ENCODE measurements at regions not wholly inside any gene's neighbourhood (a gene's known extent, or its start where the extent isn't known, plus 50 kb on each side); places are given as distances from the start of the nearest gene placed in this dataset.
"Not testable (repeated sequence)": the region's sequence is repeated elsewhere in the genome, so short reads cannot be mapped to it uniquely, and the experiment has no call there.

DNA sequence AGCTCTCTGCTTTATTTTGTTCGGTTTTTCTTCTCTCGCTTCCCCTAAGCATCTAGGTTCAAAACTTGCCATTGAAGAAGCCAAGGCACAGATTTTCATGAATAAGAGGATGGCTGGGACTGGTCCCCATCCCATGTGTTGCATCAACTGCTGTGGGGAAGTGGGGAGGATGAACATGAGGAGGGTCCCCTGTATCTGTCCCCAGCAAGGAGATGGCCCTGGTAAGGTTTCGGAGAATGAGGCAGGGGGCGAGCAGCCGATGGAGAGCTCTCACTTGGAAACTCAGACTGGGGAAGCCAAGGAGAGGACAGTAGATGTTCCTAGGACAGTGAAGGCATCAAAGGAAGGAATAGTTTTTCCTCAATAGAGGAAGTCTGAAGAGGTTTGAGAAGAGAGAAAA lies 142.0 kb upstream of the ATP2B2 start:
- Histone ChIP-seq H3K27me3 (ENCODE audit: insufficient read depth, low read length) (peaks cover 5% of the 10 kb centered on the region), H3K4me3 (ENCODE audit: insufficient read depth, low read depth, low read length) (no peak overlapping the region), H3K9me3 (ENCODE audit: insufficient read depth, low read depth, low read length) (no peaks in the 10 kb centered on the region), H2AFZ (ENCODE audit: low read depth, low read length) (no peak overlapping the region), H3K4me2 (ENCODE audit: low read length) (no peak overlapping the region), H3K27ac (ENCODE audit: low read depth, low read length) (no peak overlapping the region), H3K36me3 (ENCODE audit: insufficient read depth, low read length) (no peaks in the 10 kb centered on the region), H3K9ac (ENCODE audit: low read length) (no peak overlapping the region), H4K20me1 (ENCODE audit: insufficient read depth, low read length) (no peaks in the 10 kb centered on the region), H3K4me1 (ENCODE audit: insufficient read depth, low read length) (no peaks in the 10 kb centered on the region), H3K79me2 (ENCODE audit: insufficient read depth, low read length) (no peaks in the 10 kb centered on the region)
- Mint-ChIP-seq H3K36me3 (ENCODE audit: low read depth, unreplicated experiment) (no peaks in the 10 kb centered on the region), H3K4me3 (ENCODE audit: unreplicated experiment) (no peak overlapping the region), H3K9me3 (ENCODE audit: unreplicated experiment) (peaks cover 2% of the 10 kb centered on the region), H3K4me1 (ENCODE audit: low read depth, unreplicated experiment) (no peaks in the 10 kb centered on the region), H3K27me3 (ENCODE audit: low read depth, unreplicated experiment) (peaks cover 21% of the 10 kb centered on the region), H3K27ac (ENCODE audit: unreplicated experiment) (no peak overlapping the region)
- FAIRE-seq = no peak
- DNase-seq (ENCODE audit: low read depth) = no peak
- no peak for TF ChIP-seq EZH2 (IDR thresholded peaks at IDR 0.05; ENCODE audit: insufficient read depth, low read length)
- TF ChIP-seq, protein P1, sequence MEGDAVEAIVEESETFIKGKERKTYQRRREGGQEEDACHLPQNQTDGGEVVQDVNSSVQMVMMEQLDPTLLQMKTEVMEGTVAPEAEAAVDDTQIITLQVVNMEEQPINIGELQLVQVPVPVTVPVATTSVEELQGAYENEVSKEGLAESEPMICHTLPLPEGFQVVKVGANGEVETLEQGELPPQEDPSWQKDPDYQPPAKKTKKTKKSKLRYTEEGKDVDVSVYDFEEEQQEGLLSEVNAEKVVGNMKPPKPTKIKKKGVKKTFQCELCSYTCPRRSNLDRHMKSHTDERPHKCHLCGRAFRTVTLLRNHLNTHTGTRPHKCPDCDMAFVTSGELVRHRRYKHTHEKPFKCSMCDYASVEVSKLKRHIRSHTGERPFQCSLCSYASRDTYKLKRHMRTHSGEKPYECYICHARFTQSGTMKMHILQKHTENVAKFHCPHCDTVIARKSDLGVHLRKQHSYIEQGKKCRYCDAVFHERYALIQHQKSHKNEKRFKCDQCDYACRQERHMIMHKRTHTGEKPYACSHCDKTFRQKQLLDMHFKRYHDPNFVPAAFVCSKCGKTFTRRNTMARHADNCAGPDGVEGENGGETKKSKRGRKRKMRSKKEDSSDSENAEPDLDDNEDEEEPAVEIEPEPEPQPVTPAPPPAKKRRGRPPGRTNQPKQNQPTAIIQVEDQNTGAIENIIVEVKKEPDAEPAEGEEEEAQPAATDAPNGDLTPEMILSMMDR (IDR thresholded peaks at IDR 0.05; ENCODE audit: insufficient read depth, low read depth, low read length) = no peak

DNA sequence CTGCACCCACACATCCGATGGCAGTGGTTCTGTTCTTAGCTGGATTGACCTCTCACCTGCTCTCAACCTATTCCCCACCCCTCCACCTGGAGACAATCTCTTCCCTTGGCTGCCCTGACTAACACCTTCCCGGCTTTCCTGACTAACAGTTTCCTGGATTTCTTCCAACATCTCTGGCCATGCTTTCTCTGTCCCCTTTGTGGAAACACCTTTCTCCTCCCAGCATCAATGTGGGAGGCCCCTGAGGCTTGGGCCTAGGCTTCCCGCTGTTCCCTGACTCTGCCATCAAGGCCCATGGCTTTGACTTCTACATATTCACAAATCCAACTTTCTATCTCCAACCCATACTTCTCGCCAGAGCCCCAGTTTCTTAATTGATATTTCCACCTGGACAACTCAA lies 142.8 kb upstream of the ATP2B2 start:
- Mint-ChIP-seq H3K9me3 (ENCODE audit: unreplicated experiment) (peaks cover 2% of the 10 kb centered on the region), H3K27ac (ENCODE audit: unreplicated experiment) (no peak overlapping the region), H3K27me3 (ENCODE audit: low read depth, unreplicated experiment) (peaks cover 27% of the 10 kb centered on the region), H3K4me1 (ENCODE audit: low read depth, unreplicated experiment) (no peaks in the 10 kb centered on the region), H3K4me3 (ENCODE audit: unreplicated experiment) (no peak overlapping the region), H3K36me3 (ENCODE audit: low read depth, unreplicated experiment) (no peaks in the 10 kb centered on the region)
- no peak for DNase-seq (ENCODE audit: low read depth)
- Histone ChIP-seq H3K4me2 (ENCODE audit: low read length) (no peak overlapping the region), H3K79me2 (ENCODE audit: insufficient read depth, low read length) (no peaks in the 10 kb centered on the region), H4K20me1 (ENCODE audit: insufficient read depth, low read length) (no peaks in the 10 kb centered on the region), H3K27me3 (ENCODE audit: insufficient read depth, low read length) (peaks cover 3% of the 10 kb centered on the region), H3K4me1 (ENCODE audit: insufficient read depth, low read length) (no peaks in the 10 kb centered on the region), H3K4me3 (ENCODE audit: insufficient read depth, low read depth, low read length) (no peak overlapping the region), H3K9ac (ENCODE audit: low read length) (no peak overlapping the region), H2AFZ (ENCODE audit: low read depth, low read length) (no peak overlapping the region), H3K36me3 (ENCODE audit: insufficient read depth, low read length) (no peaks in the 10 kb centered on the region), H3K27ac (ENCODE audit: low read depth, low read length) (no peak overlapping the region), H3K9me3 (ENCODE audit: insufficient read depth, low read depth, low read length) (no peaks in the 10 kb centered on the region)
- TF ChIP-seq, protein P1 (IDR thresholded peaks at IDR 0.05; ENCODE audit: insufficient read depth, low read depth, low read length) = no peak
- TF ChIP-seq EZH2 (IDR thresholded peaks at IDR 0.05; ENCODE audit: insufficient read depth, low read length) = no peak
- no peak for FAIRE-seq

DNA sequence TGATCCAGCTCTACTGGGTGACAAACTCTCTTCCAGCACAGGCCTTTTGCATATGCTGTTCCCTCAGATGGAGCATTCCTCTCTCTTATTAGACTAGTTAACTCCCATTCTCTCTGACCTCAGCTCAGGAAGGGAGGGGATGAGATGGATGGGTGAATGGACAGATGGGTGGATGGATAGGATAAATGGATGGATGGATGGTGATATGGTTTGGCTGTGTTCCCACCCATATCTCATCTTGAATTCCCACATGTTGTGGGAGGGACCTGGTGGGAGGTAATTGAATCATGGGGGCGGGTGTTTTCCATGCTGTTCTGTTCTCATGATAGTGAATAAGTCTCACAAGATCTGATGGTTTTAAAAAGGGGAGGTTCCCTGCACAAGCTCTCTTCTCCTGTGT lies 144.1 kb upstream of the ATP2B2 start:
- not testable (repeated sequence) for H3K27ac Mint-ChIP-seq (ENCODE audit: unreplicated experiment); H3K4me3 ChIP-seq (ENCODE audit: insufficient read depth, low read depth, low read length); H3K36me3 ChIP-seq (ENCODE audit: insufficient read depth, low read length); H3K9ac ChIP-seq (ENCODE audit: low read length); H3K79me2 ChIP-seq (ENCODE audit: insufficient read depth, low read length); H3K4me1 ChIP-seq (ENCODE audit: insufficient read depth, low read length); H3K4me3 Mint-ChIP-seq (ENCODE audit: unreplicated experiment); H3K4me1 Mint-ChIP-seq (ENCODE audit: low read depth, unreplicated experiment); H4K20me1 ChIP-seq (ENCODE audit: insufficient read depth, low read length); H3K9me3 Mint-ChIP-seq (ENCODE audit: unreplicated experiment); H3K27me3 ChIP-seq (ENCODE audit: insufficient read depth, low read length); H3K4me2 ChIP-seq (ENCODE audit: low read length); H3K9me3 ChIP-seq (ENCODE audit: insufficient read depth, low read depth, low read length); H3K27ac ChIP-seq (ENCODE audit: low read depth, low read length); FAIRE-seq; DNase-seq (ENCODE audit: low read depth); H3K36me3 Mint-ChIP-seq (ENCODE audit: low read depth, unreplicated experiment); H2AFZ ChIP-seq (ENCODE audit: low read depth, low read length)
- H3K27me3 Mint-ChIP-seq (ENCODE audit: low read depth, unreplicated experiment) = peaks cover 25% of the 10 kb centered on the region

Data from astrocyte (in vitro differentiated cells and primary cell).